ENCODE measurements at regions not wholly inside any gene's neighbourhood (a gene's known extent, or its start where the extent isn't known, plus 50 kb on each side); places are given as distances from the start of the nearest gene placed in this dataset.

- ATAC-seq (no peak), DNase-seq (no peak)
- H3K4me3 ChIP-seq = no peak overlapping the region
- H3K27me3 ChIP-seq = no peaks in the 10 kb centered on the region
- intact Hi-C loops (cut with DNase I) = no loop called here
- H3K9me3 ChIP-seq = no peaks in the 10 kb centered on the region
- no peaks in the 10 kb centered on the region for H3K4me1 ChIP-seq
- no peak overlapping the region for H3K27ac ChIP-seq
- TF ChIP-seq CTCF (IDR thresholded peaks at IDR 0.05) = no peak
- no peaks in the 10 kb centered on the region for H3K36me3 ChIP-seq
These were observed 134.4 kb upstream of the ROBO1 start for GRCh38 chr3:79902151-79902550.

- no peaks in the 10 kb centered on the region for H3K4me1 ChIP-seq
- no peaks in the 10 kb centered on the region for H3K36me3 ChIP-seq
- H3K27me3 ChIP-seq = no peaks in the 10 kb centered on the region
- ATAC-seq = no peak
- no peaks in the 10 kb centered on the region for H3K9me3 ChIP-seq
- no peak overlapping the region for H3K4me3 ChIP-seq
- TF ChIP-seq CTCF (IDR thresholded peaks at IDR 0.05) = no peak
- H3K27ac ChIP-seq = no peak overlapping the region
- DNase-seq = no peak
- intact Hi-C loops (cut with DNase I) = no loop called here
These were observed 131.1 kb upstream of the ROBO1 start for GRCh38 chr3:79898907-79899306.

- DNase-seq (no peak), ATAC-seq (no peak)
- Histone ChIP-seq H3K4me1 (no peaks in the 10 kb centered on the region), H3K9me3 (no peaks in the 10 kb centered on the region), H3K36me3 (no peaks in the 10 kb centered on the region), H3K27me3 (no peaks in the 10 kb centered on the region), H3K4me3 (no peak overlapping the region), H3K27ac (no peak overlapping the region)
- intact Hi-C loops (cut with DNase I) = no loop called here
- no peak for TF ChIP-seq CTCF (IDR thresholded peaks at IDR 0.05)
These were observed 128.3 kb upstream of the ROBO1 start for GRCh38 chr3:79896086-79896485.

GRCh38 chr3:79887213-79887612, 119.4 kb upstream of the ROBO1 start:
- no peak for DNase-seq
- Histone ChIP-seq H3K9me3 (no peaks in the 10 kb centered on the region), H3K36me3 (no peaks in the 10 kb centered on the region), H3K27ac (no peak overlapping the region), H3K4me1 (no peaks in the 10 kb centered on the region), H3K4me3 (no peak overlapping the region), H3K27me3 (no peaks in the 10 kb centered on the region)
- ATAC-seq = no peak
- intact Hi-C loops (cut with DNase I) = no loop called here
- no peak for TF ChIP-seq CTCF (IDR thresholded peaks at IDR 0.05)

- Histone ChIP-seq H3K4me3 (no peak overlapping the region), H3K27me3 (no peaks in the 10 kb centered on the region)
These were observed 118.4 kb upstream of the ROBO1 start for GRCh38 chr3:79886204-79886603.

More at GRCh38 chr3:79886204-79886603, 118.4 kb upstream of the ROBO1 start:
- Histone ChIP-seq H3K36me3 (no peaks in the 10 kb centered on the region), H3K4me1 (no peaks in the 10 kb centered on the region), H3K9me3 (no peaks in the 10 kb centered on the region), H3K27ac (no peak overlapping the region)
- DNase-seq = no peak
- ATAC-seq = no peak
- intact Hi-C loops (cut with DNase I) = no loop called here
- no peak for TF ChIP-seq CTCF (IDR thresholded peaks at IDR 0.05)

All from upper lobe of right lung (tissue), 1 donor.